ENCODE measurements at regions not wholly inside any gene's neighbourhood (a gene's known extent, or its start where the extent isn't known, plus 50 kb on each side); places are given as distances from the start of the nearest gene placed in this dataset.

DNA sequence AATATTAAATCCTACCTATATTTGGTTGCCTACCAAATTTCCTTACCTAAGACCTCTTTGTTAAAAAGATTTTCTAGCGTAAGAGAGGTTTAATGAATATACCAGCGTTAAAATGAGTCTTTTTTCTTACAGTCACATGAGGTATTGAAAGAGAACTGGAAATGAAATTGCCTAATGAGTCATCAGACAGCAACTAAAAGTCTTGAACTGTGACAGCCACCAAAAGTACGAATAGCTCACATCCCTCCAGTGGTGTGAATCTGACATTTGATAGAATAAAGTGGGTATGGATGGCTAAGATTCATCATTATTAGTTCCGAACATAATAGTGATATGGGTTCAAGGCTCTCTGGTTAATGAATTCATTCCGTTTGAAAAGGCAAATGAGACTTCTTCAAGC, 1297.3 kb downstream of the AACS start:
- H3K36me3 ChIP-seq (ENCODE audit: control insufficient read depth in 2 of 2, insufficient read depth in 2 of 2, low read length in 1 of 2), result no peaks in the 10 kb centered on the region
- in situ Hi-C loops (cut with MboI), result no loop called here
- POLR2A ChIA-PET, result no interaction called here
- FAIRE-seq, result no peak
- no peaks in the 10 kb centered on the region for H3K27me3 ChIP-seq (replicated peaks in 1 of 2; ENCODE audit: control insufficient read depth in 2 of 2, insufficient read depth in 2 of 2, low read length in 1 of 2)
- intact Hi-C loops (cut with micrococcal nuclease; ENCODE audit: unreplicated experiment), result no loop called here
- TF ChIP-seq ZNF384 (IDR thresholded peaks at IDR 0.05; ENCODE audit: borderline replicate concordance, low read depth, low read length), result no peak
- no peak for TF ChIP-seq FOS (IDR thresholded peaks at IDR 0.05; ENCODE audit: borderline replicate concordance, extremely low read depth, insufficient read length)
- TF ChIP-seq WRNIP1 (IDR thresholded peaks at IDR 0.05; ENCODE audit: borderline replicate concordance, low read depth, low read length), result no peak
- 0 out of 4 replicates have a peak, but pooled peaks of 1 of the 2 experiments have one; percentile 8 for TF ChIP-seq BHLHE40 (IDR thresholded peaks at IDR 0.05; ENCODE audit: borderline replicate concordance in 1 of 2, low read depth in 2 of 2, low read length in 1 of 2)
- TF ChIP-seq NFYB (IDR thresholded peaks at IDR 0.05; ENCODE audit: insufficient read depth, low read depth, low read length), result no peak
- TF ChIP-seq MEF2A (IDR thresholded peaks at IDR 0.05; ENCODE audit: insufficient read depth, low read depth, low read length), result no peak
- no peak for TF ChIP-seq SMC3 (IDR thresholded peaks at IDR 0.05; ENCODE audit: borderline replicate concordance, low read length)
- no peak for TF ChIP-seq ZNF207 (IDR thresholded peaks at IDR 0.05; ENCODE audit: borderline replicate concordance)
- H3K4me1 ChIP-seq (ENCODE audit: control insufficient read depth, insufficient read depth, low read length), result no peaks in the 10 kb centered on the region
- DNase-seq (ENCODE audit: low read depth, low spot score), result no peak
- no peak overlapping the region for H3K4me2 ChIP-seq (ENCODE audit: control insufficient read depth, insufficient read depth)
- H4K20me1 ChIP-seq (ENCODE audit: control insufficient read depth, insufficient read depth), result no peaks in the 10 kb centered on the region
- RAD21 ChIA-PET (ENCODE audit: unreplicated experiment), result no interaction called here
- CTCF ChIA-PET, result no interaction called here
- H3K9me3 ChIP-seq (replicated peaks; ENCODE audit: control insufficient read depth, insufficient read depth, low read length), result no peaks in the 10 kb centered on the region
- no peak overlapping the region for H3K4me3 ChIP-seq
- 10% methylated on average over 5 of the region's 5 CpGs for WGBS (ENCODE audit: insufficient coverage, insufficient replicate concordance, low lambda C conversion rate, missing lambda C conversion rate)
- no peak overlapping the region for H3K27ac ChIP-seq (ENCODE audit: control insufficient read depth, insufficient read depth)
- SMC1A ChIA-PET (ENCODE audit: uncharacterized antibody, unreplicated experiment), result no interaction called here
- ATAC-seq, result no peak
- H3K9ac ChIP-seq (ENCODE audit: control insufficient read depth, insufficient read depth, low read length), result no peak overlapping the region
- no peak overlapping the region for H2AFZ ChIP-seq (ENCODE audit: control insufficient read depth, low read depth, low read length)
- no peaks in the 10 kb centered on the region for H3K79me2 ChIP-seq (ENCODE audit: control insufficient read depth, insufficient read depth, low read length)
- no TSS peak for BruUV-seq (replicated peaks)

DNA sequence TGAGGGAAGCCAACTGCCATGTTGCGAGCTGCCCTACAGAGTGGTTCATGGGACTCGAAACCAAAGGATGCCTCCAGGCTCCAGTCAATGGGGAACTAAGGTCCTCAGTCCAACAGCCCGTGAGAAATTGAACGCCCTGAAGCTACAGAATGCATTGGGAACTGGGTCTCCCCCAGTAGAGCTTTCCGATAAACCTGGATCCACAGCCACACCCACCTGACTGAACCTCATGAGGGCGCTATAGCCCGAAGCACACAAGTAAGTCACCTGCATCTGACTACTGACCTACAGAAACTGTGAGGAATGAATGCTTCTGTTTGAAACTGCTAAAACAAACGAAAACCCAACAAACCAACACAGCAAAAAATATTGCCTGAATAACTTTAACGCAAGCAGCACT, 1297.7 kb downstream of the AACS start:
- WGBS (ENCODE audit: insufficient coverage, insufficient replicate concordance, low lambda C conversion rate, missing lambda C conversion rate), result 28% methylated on average over 9 of the region's 9 CpGs
- TF ChIP-seq EP300 (IDR thresholded peaks at IDR 0.05; ENCODE audit: borderline replicate concordance in 1 of 2, control insufficient read depth in 1 of 2, low read depth in 2 of 2, low read length in 2 of 2), result no peak
- SMC1A ChIA-PET (ENCODE audit: uncharacterized antibody, unreplicated experiment), result no interaction called here
- FAIRE-seq (no peak), DNase-seq (ENCODE audit: low read depth, low spot score) (no peak), ATAC-seq (no peak)
- no peak overlapping the region for H3K4me3 ChIP-seq
- POLR2A ChIA-PET, result no interaction called here
- intact Hi-C loops (cut with micrococcal nuclease; ENCODE audit: unreplicated experiment), result no loop called here
- no peaks in the 10 kb centered on the region for H3K27me3 ChIP-seq (replicated peaks in 1 of 2; ENCODE audit: control insufficient read depth in 2 of 2, insufficient read depth in 2 of 2, low read length in 1 of 2)
- no peak overlapping the region for H3K4me2 ChIP-seq (ENCODE audit: control insufficient read depth, insufficient read depth)
- RAD21 ChIA-PET (ENCODE audit: unreplicated experiment), result no interaction called here
- H3K36me3 ChIP-seq (ENCODE audit: control insufficient read depth in 2 of 2, insufficient read depth in 2 of 2, low read length in 1 of 2), result no peaks in the 10 kb centered on the region
- BruUV-seq (replicated peaks), result no TSS peak
- no peak overlapping the region for H2AFZ ChIP-seq (ENCODE audit: control insufficient read depth, low read depth, low read length)
- no peaks in the 10 kb centered on the region for H3K4me1 ChIP-seq (ENCODE audit: control insufficient read depth, insufficient read depth, low read length)
- H4K20me1 ChIP-seq (ENCODE audit: control insufficient read depth, insufficient read depth), result no peaks in the 10 kb centered on the region
- no peaks in the 10 kb centered on the region for H3K9me3 ChIP-seq (replicated peaks; ENCODE audit: control insufficient read depth, insufficient read depth, low read length)
- no peak overlapping the region for H3K9ac ChIP-seq (ENCODE audit: control insufficient read depth, insufficient read depth, low read length)
- CTCF ChIA-PET, result no interaction called here
- H3K27ac ChIP-seq (ENCODE audit: control insufficient read depth, insufficient read depth), result no peak overlapping the region
- H3K79me2 ChIP-seq (ENCODE audit: control insufficient read depth, insufficient read depth, low read length), result no peaks in the 10 kb centered on the region
- in situ Hi-C loops (cut with MboI), result no loop called here
